Loucy (cell line): ENCODE measurements at regions not wholly inside any gene's neighbourhood (a gene's known extent, or its start where the extent isn't known, plus 50 kb on each side); places are given as distances from the start of the nearest gene placed in this dataset.

Source experiments
- H2AFZ ChIP-seq: fragments of 200-600 bp; sonication (generic); 2 replicates; pipeline ENCODE4 v1.6.0; 2016; ENCODE audit warnings: antibody characterized with exemption, mild to moderate bottlenecking, low read length, moderate library complexity
- H3F3A ChIP-seq: fragments of 200-600 bp; 2 replicates; pipeline ENCODE4 v1.6.0; 2016; ENCODE audit warnings: antibody characterized with exemption, low read depth, mild to moderate bottlenecking
- H3K27me3 ChIP-seq: fragments of 200-600 bp; sonication (generic); 2 replicates; pipeline ENCODE4 v1.6.1; 2014; ENCODE audit warnings: low read length, mild to moderate bottlenecking; ENCODE audit not compliant: insufficient read depth, poor library complexity, severe bottlenecking
- H3K36me3 ChIP-seq: fragments of 200-600 bp; sonication (generic); 2 replicates; pipeline ENCODE4 v1.6.1; 2016; ENCODE audit warnings: low read length; ENCODE audit not compliant: insufficient read depth
- H3K4me1 ChIP-seq: fragments of 200-600 bp; sonication (generic); 2 replicates; pipeline ENCODE4 v1.5.1; 2014; ENCODE audit warnings: low read length, mild to moderate bottlenecking; ENCODE audit not compliant: insufficient read depth, poor library complexity, severe bottlenecking
- H3K4me2 ChIP-seq: fragments of 200-600 bp; sonication (generic); 2 replicates; pipeline ENCODE4 v1.6.0; 2014; ENCODE audit warnings: antibody characterized with exemption, low read length, low read depth, mild to moderate bottlenecking; ENCODE audit not compliant: poor library complexity, severe bottlenecking
- H3K4me3 ChIP-seq: fragments of 200-600 bp; sonication (generic); 2 replicates; pipeline ENCODE4 v1.5.1; 2014; ENCODE audit warnings: low read length, mild to moderate bottlenecking, mixed read lengths; ENCODE audit not compliant: poor library complexity, severe bottlenecking
- H3K79me2 ChIP-seq: fragments of 200-600 bp; sonication (generic); 2 replicates; pipeline ENCODE4 v1.6.1; 2014; ENCODE audit warnings: low read length; ENCODE audit not compliant: insufficient read depth
- H3K9ac ChIP-seq: fragments of 200-600 bp; sonication (generic); 2 replicates; pipeline ENCODE4 v1.6.0; 2014; ENCODE audit warnings: mild to moderate bottlenecking, low read depth, low read length, moderate library complexity; ENCODE audit not compliant: poor library complexity, severe bottlenecking
- H3K9me2 ChIP-seq: fragments of 200-600 bp; sonication (generic); replicated peaks from 2 replicates; pipeline ENCODE4 v1.6.1; 2016; ENCODE audit warnings: low read depth, low read length, mixed read lengths
- H3K9me3 ChIP-seq: fragments of 200-600 bp; sonication (generic); 2 replicates; pipeline ENCODE4 v1.6.1; 2014; ENCODE audit warnings: mild to moderate bottlenecking, antibody characterized with exemption, low read length, low read depth; ENCODE audit not compliant: insufficient read depth
- H4K20me1 ChIP-seq: fragments of 200-600 bp; sonication (generic); 2 replicates; pipeline ENCODE4 v1.6.0; 2014; ENCODE audit warnings: antibody characterized with exemption, low read length, mild to moderate bottlenecking; ENCODE audit not compliant: insufficient read depth, poor library complexity, severe bottlenecking
- EZH2phosphoT487 ChIP-seq: fragments of 200-600 bp; IDR thresholded peaks from 2 replicates; pipeline ENCODE4 v1.6.1; 2018; ENCODE audit warnings: antibody characterized with exemption, mild to moderate bottlenecking, moderate library complexity, borderline replicate concordance
- TF ChIP-seq, protein P1 (sequence below): fragments of 200-600 bp; sonication (generic); conservative IDR thresholded peaks from 2 replicates; pipeline ENCODE4 v1.5.1; 2014; ENCODE audit warnings: mild to moderate bottlenecking, antibody characterized with exemption, low read length

DNA sequence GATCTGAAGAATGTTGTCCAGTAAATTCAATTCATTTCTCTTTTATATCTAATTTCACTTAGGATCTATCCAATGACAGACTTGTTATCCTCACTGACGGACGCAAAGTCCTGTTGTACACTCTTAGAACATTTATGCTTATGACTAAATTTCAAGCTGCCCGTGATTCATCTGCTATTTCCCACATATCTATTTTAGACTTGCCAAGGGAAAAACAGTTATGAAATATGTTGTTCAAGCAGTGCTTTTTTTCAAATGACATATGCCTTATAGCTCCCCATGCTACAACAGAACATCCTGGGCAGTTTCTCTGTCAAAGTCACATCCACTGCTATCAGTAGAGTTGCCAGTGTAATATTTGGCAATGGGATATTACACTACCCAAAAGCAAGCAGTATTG, 94.2 kb upstream of the CBLN2 start:
- Histone ChIP-seq H3K9ac (no peak overlapping the region), H2AFZ (no peak overlapping the region), H3K4me2 (no peak overlapping the region), H3K9me2 (no peaks in the 10 kb centered on the region), H3K4me3 (no peak overlapping the region), H3K79me2 (no peaks in the 10 kb centered on the region), H3K27me3 (no peaks in the 10 kb centered on the region), H3K9me3 (no peaks in the 10 kb centered on the region), H3K4me1 (no peaks in the 10 kb centered on the region), H4K20me1 (no peaks in the 10 kb centered on the region), H3F3A (no peaks in the 10 kb centered on the region), H3K36me3 (no peaks in the 10 kb centered on the region)
- TF ChIP-seq, protein P1, sequence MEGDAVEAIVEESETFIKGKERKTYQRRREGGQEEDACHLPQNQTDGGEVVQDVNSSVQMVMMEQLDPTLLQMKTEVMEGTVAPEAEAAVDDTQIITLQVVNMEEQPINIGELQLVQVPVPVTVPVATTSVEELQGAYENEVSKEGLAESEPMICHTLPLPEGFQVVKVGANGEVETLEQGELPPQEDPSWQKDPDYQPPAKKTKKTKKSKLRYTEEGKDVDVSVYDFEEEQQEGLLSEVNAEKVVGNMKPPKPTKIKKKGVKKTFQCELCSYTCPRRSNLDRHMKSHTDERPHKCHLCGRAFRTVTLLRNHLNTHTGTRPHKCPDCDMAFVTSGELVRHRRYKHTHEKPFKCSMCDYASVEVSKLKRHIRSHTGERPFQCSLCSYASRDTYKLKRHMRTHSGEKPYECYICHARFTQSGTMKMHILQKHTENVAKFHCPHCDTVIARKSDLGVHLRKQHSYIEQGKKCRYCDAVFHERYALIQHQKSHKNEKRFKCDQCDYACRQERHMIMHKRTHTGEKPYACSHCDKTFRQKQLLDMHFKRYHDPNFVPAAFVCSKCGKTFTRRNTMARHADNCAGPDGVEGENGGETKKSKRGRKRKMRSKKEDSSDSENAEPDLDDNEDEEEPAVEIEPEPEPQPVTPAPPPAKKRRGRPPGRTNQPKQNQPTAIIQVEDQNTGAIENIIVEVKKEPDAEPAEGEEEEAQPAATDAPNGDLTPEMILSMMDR = no peak
- TF ChIP-seq EZH2phosphoT487 = no peak

DNA sequence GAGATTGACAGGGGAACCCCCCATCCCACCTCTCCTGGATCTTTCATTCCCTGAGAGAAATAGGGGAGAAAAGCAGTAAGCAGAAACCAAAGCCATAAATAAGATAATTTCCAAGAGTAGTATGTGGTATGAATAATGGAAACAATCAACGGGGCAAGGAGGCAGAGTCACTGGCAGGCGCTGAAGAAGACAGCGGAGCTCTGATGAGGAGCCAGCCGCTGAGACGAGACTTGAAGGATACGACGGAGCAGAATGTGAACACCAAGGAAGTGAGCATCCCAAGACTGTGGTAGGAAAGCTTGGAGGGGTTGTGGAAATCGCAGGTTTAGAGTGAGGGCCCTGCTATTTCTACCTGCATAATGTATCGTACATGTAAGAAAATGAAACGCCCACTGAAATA, 93.6 kb upstream of the CBLN2 start:
- Histone ChIP-seq H3K4me2 (no peak overlapping the region), H3K27me3 (no peaks in the 10 kb centered on the region), H3K4me1 (no peaks in the 10 kb centered on the region), H3K9me3 (no peaks in the 10 kb centered on the region), H4K20me1 (no peaks in the 10 kb centered on the region), H3K79me2 (no peaks in the 10 kb centered on the region), H3F3A (no peaks in the 10 kb centered on the region), H3K36me3 (no peaks in the 10 kb centered on the region), H3K9me2 (no peaks in the 10 kb centered on the region), H3K4me3 (no peak overlapping the region), H2AFZ (no peak overlapping the region), H3K9ac (no peak overlapping the region)
- TF ChIP-seq, protein P1 = no peak
- TF ChIP-seq EZH2phosphoT487 = no peak

DNA sequence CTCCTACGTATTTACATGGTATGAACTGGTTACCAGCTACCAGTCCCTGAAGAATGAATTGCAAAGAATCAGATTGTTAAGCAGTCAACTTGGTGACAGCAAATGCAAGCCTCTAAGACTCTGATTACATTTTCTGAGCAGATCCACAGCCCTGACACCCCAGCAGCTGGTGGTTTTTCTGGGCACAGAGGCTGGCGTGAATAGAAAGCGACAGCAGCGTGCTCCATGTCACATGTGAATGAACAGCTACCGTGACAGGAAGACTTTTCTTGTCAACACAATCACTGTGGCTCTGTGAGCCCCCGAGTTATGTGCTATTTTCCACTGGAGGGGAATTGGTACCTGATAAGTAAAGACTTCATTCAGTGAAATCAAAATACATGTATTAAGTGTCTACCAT, 93.2 kb upstream of the CBLN2 start:
- no peaks in the 10 kb centered on the region for H3K79me2 ChIP-seq
- H3K27me3 ChIP-seq = no peaks in the 10 kb centered on the region
- no peaks in the 10 kb centered on the region for H3K9me3 ChIP-seq
- no peaks in the 10 kb centered on the region for H3K36me3 ChIP-seq
- no peak overlapping the region for H3K4me2 ChIP-seq
- TF ChIP-seq, protein P1 = no peak
- TF ChIP-seq EZH2phosphoT487 = no peak
- no peaks in the 10 kb centered on the region for H3K4me1 ChIP-seq
- H3K4me3 ChIP-seq = no peak overlapping the region
- H3K9me2 ChIP-seq = no peaks in the 10 kb centered on the region
- no peak overlapping the region for H3K9ac ChIP-seq
- H2AFZ ChIP-seq = no peak overlapping the region
- H4K20me1 ChIP-seq = no peaks in the 10 kb centered on the region
- H3F3A ChIP-seq = no peaks in the 10 kb centered on the region
